Testis (tissue), 2 donors: ENCODE measurements at regions not wholly inside any gene's neighbourhood (a gene's known extent, or its start where the extent isn't known, plus 50 kb on each side); places are given as distances from the start of the nearest gene placed in this dataset.

Experiments used
- DNase-seq: peaks from one replicate; pipeline ENCODE4 v3.0.0-alpha.2; 2019
- H3K27ac ChIP-seq, 2 donors: fragments of 200-600 bp; sonication (generic); one replicate each; pipeline ENCODE4 v1.5.1; 2019
- H3K27me3 ChIP-seq: fragments of 200-600 bp; sonication (generic); one replicate; pipeline ENCODE4 v1.5.1; 2019
- H3K36me3 ChIP-seq: fragments of 200-600 bp; sonication (generic); one replicate; pipeline ENCODE4 v1.5.1; 2017; ENCODE audit warnings: low read depth; ENCODE audit errors: missing control alignments
- H3K4me1 ChIP-seq: fragments of 200-600 bp; sonication (generic); one replicate; pipeline ENCODE4 v1.5.1; 2019
- H3K4me3 ChIP-seq, 2 donors: fragments of 200-600 bp; sonication (generic); one replicate each; pipeline ENCODE4 v1.5.1; 2017 to 2019
- H3K9me3 ChIP-seq: fragments of 200-600 bp; sonication (generic); one replicate; pipeline ENCODE4 v1.5.1; 2017
- CTCF ChIP-seq, 3 experiments: fragments of 450-650 bp in 2 of 3; fragments of 200-600 bp in 1 of 3; sonication (generic) in 1 of 3; IDR thresholded peaks; one replicate each; pipeline ENCODE4 v1.5.1; 2016 to 2019; ENCODE audit warnings: antibody characterized with exemption in 3 of 3, mild to moderate bottlenecking in 2 of 3, moderate library complexity in 1 of 3
- POLR2A ChIP-seq: fragments of 450-650 bp; IDR thresholded peaks from one replicate; pipeline ENCODE4 v1.6.1; 2017; ENCODE audit warnings: antibody characterized with exemption, mild to moderate bottlenecking, moderate library complexity
- WGBS, 2 donors: methylation state at CpG; one replicate each; pipeline ENCODE4 v1.1.5; 2018; 5-methylcytosine and 5-hydroxymethylcytosine counted together
- intact Hi-C: fragments of 100-400 bp; cut with DNase I; formaldehyde crosslinking; loops from one replicate; pipeline ENCODE4 v1.15.1; 2023; ENCODE audit warnings: low total_unique reads

- Histone ChIP-seq H3K27me3 (no peaks in the 10 kb centered on the region), H3K27ac (no peak overlapping the region), H3K4me3 (no peak overlapping the region), H3K4me1 (no peaks in the 10 kb centered on the region), H3K9me3 (no peaks in the 10 kb centered on the region), H3K36me3 (no peaks in the 10 kb centered on the region)
- intact Hi-C loops = no loop called here
- no peak for DNase-seq
- TF ChIP-seq POLR2A (no peak), CTCF (IDR thresholded peaks at IDR 0.05) (no peak)
These were observed 894.4 kb downstream of the SLITRK5 start for GRCh38 chr13:88565566-88565965.

GRCh38 chr13:88585861-88586260 lies 914.7 kb downstream of the SLITRK5 start:
- intact Hi-C loops = no loop called here
- H3K9me3 ChIP-seq = no peaks in the 10 kb centered on the region
- no peaks in the 10 kb centered on the region for H3K27me3 ChIP-seq
- H3K4me3 ChIP-seq = no peak overlapping the region
- no peak for DNase-seq
- no peaks in the 10 kb centered on the region for H3K4me1 ChIP-seq
- no peak overlapping the region for H3K27ac ChIP-seq
- no peaks in the 10 kb centered on the region for H3K36me3 ChIP-seq
- TF ChIP-seq CTCF (IDR thresholded peaks at IDR 0.05) = no peak
- no peak for TF ChIP-seq POLR2A
- WGBS, 2 donors = 38 to 63% methylated on average over 2 of the region's 2 CpGs

GRCh38 chr13:88586263-88586662 lies 915.1 kb downstream of the SLITRK5 start:
- TF ChIP-seq CTCF (IDR thresholded peaks at IDR 0.05) (no peak), POLR2A (no peak)
- no peaks in the 10 kb centered on the region for H3K27me3 ChIP-seq
- no peak overlapping the region for H3K27ac ChIP-seq
- H3K4me1 ChIP-seq = no peaks in the 10 kb centered on the region
- no peaks in the 10 kb centered on the region for H3K36me3 ChIP-seq
- no peaks in the 10 kb centered on the region for H3K9me3 ChIP-seq
- intact Hi-C loops = no loop called here
- DNase-seq = no peak
- H3K4me3 ChIP-seq = no peak overlapping the region

- Histone ChIP-seq H3K36me3 (no peaks in the 10 kb centered on the region), H3K4me1 (no peaks in the 10 kb centered on the region), H3K4me3 (no peak overlapping the region), H3K27ac (no peak overlapping the region), H3K27me3 (no peaks in the 10 kb centered on the region), H3K9me3 (no peaks in the 10 kb centered on the region)
- 54 to 57% methylated on average over 1 of the region's 1 CpG for WGBS, 2 donors
- intact Hi-C loops = no loop called here
- no peak for DNase-seq
- TF ChIP-seq POLR2A (no peak), CTCF (IDR thresholded peaks at IDR 0.05) (no peak)
These were observed 919.4 kb downstream of the SLITRK5 start for GRCh38 chr13:88590574-88590973.

GRCh38 chr13:88592105-88592504 lies 920.9 kb downstream of the SLITRK5 start:
- Histone ChIP-seq H3K9me3 (no peaks in the 10 kb centered on the region), H3K27ac (no peak overlapping the region), H3K4me3 (no peak overlapping the region), H3K27me3 (no peaks in the 10 kb centered on the region), H3K36me3 (no peaks in the 10 kb centered on the region), H3K4me1 (no peaks in the 10 kb centered on the region)
- WGBS, 2 donors = 86 to 100% methylated on average over 1 of the region's 1 CpG
- DNase-seq = no peak
- TF ChIP-seq CTCF (IDR thresholded peaks at IDR 0.05) (no peak), POLR2A (no peak)
- intact Hi-C loops = no loop called here
